ENCODE measurements at regions not wholly inside any gene's neighbourhood (a gene's known extent, or its start where the extent isn't known, plus 50 kb on each side); places are given as distances from the start of the nearest gene placed in this dataset.

DNA sequence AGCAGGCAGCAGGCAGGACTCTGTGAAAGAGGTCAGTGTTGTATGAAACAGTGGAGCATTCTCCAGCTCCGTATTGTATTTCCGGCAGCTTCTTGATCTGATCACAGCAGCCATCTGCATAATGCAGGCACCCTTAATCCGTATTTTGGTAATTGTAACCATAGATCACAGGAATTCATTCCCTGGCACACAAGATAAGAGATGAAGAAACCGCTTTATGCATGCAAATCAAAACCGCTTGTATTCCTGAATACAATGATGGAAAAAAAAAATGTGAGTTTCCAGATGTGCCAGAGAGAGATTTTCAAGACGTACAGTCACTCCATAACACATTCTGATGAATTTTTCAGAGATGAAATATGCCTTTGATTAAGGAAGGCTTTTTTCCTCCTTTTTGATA is 221.3 kb downstream of the ACKR3 start:
- TF ChIP-seq RAD21 (IDR thresholded peaks at IDR 0.05; ENCODE audit: low read depth) (no peak), ZBTB7A (IDR thresholded peaks at IDR 0.05; ENCODE audit: low read depth) (no peak), YY1 (IDR thresholded peaks at IDR 0.05; ENCODE audit: low read depth) (no peak), FOXM1 (IDR thresholded peaks at IDR 0.05; ENCODE audit: borderline replicate concordance, low read depth) (no peak), TAF1 (IDR thresholded peaks at IDR 0.05; ENCODE audit: low read depth) (no peak)
- TF ChIP-seq, protein P1, sequence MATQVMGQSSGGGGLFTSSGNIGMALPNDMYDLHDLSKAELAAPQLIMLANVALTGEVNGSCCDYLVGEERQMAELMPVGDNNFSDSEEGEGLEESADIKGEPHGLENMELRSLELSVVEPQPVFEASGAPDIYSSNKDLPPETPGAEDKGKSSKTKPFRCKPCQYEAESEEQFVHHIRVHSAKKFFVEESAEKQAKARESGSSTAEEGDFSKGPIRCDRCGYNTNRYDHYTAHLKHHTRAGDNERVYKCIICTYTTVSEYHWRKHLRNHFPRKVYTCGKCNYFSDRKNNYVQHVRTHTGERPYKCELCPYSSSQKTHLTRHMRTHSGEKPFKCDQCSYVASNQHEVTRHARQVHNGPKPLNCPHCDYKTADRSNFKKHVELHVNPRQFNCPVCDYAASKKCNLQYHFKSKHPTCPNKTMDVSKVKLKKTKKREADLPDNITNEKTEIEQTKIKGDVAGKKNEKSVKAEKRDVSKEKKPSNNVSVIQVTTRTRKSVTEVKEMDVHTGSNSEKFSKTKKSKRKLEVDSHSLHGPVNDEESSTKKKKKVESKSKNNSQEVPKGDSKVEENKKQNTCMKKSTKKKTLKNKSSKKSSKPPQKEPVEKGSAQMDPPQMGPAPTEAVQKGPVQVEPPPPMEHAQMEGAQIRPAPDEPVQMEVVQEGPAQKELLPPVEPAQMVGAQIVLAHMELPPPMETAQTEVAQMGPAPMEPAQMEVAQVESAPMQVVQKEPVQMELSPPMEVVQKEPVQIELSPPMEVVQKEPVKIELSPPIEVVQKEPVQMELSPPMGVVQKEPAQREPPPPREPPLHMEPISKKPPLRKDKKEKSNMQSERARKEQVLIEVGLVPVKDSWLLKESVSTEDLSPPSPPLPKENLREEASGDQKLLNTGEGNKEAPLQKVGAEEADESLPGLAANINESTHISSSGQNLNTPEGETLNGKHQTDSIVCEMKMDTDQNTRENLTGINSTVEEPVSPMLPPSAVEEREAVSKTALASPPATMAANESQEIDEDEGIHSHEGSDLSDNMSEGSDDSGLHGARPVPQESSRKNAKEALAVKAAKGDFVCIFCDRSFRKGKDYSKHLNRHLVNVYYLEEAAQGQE (IDR thresholded peaks at IDR 0.05; ENCODE audit: low read depth): no peak

DNA sequence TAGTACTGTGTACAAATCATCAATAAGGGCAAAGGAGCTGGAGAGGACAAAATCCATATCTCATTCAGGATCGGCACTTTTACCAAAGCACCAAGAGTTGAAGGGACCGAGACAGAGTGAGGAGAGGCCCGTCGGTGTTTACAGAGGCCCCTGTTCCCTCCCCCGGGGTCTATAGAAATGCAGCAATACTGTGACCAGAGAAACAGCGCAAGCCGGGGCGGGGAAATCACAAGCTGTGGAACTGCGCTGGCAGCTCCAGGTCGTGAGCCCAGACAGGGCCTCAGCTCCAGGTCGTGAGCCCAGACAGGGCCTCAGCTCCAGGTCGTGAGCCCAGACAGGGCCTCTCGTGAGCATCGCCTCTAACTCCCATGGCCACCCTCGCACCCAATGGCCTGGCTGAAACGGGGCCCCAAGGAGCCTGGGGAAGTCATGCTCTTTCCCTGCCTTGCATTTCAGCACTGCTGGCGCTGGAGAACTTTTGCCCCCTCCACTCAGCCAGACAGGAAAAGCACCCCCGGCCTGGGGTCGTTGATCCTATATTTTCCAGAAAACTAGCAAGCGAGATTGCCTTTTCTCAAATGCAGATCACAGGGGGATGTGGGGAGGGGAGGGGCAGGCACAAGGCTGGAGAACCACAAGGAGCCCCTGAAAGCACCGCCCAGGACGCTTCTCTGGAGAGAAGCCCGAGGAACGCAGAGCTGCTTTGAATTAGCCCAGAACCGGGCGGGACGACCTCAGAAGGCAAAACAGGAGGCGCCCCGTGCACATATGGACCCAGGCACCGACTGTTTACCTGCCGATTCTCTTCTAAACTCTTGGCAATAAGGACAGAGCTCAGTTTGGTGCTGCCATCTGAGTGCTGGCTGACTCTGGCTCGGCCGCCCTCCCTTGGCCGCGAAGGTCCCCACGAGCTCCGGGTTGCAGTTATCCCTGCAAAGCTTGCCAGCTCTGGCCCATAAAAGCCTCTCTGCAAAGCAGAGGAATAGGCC is 223.7 kb downstream of the ACKR3 start:
- TF ChIP-seq CREB1 (IDR thresholded peaks at IDR 0.05; ENCODE audit: low read depth) (no peak), MAX (IDR thresholded peaks at IDR 0.05) (no peak), NFIC (IDR thresholded peaks at IDR 0.05) (no peak), TAF1 (IDR thresholded peaks at IDR 0.05; ENCODE audit: low read depth) (no peak), EGR1 (IDR thresholded peaks at IDR 0.05) (no peak), TEAD4 (IDR thresholded peaks at IDR 0.05) (no peak), FOXM1 (IDR thresholded peaks at IDR 0.05; ENCODE audit: borderline replicate concordance, low read depth) (no peak), YY1 (IDR thresholded peaks at IDR 0.05; ENCODE audit: low read depth) (no peak), RAD21 (IDR thresholded peaks at IDR 0.05; ENCODE audit: low read depth) (no peak), CEBPB (IDR thresholded peaks at IDR 0.05) (no peak), TCF12 (IDR thresholded peaks at IDR 0.05; ENCODE audit: low read depth) (no peak), ZBTB7A (IDR thresholded peaks at IDR 0.05; ENCODE audit: low read depth) (no peak)
- TF ChIP-seq, protein P1 (IDR thresholded peaks at IDR 0.05; ENCODE audit: low read depth): no peak

DNA sequence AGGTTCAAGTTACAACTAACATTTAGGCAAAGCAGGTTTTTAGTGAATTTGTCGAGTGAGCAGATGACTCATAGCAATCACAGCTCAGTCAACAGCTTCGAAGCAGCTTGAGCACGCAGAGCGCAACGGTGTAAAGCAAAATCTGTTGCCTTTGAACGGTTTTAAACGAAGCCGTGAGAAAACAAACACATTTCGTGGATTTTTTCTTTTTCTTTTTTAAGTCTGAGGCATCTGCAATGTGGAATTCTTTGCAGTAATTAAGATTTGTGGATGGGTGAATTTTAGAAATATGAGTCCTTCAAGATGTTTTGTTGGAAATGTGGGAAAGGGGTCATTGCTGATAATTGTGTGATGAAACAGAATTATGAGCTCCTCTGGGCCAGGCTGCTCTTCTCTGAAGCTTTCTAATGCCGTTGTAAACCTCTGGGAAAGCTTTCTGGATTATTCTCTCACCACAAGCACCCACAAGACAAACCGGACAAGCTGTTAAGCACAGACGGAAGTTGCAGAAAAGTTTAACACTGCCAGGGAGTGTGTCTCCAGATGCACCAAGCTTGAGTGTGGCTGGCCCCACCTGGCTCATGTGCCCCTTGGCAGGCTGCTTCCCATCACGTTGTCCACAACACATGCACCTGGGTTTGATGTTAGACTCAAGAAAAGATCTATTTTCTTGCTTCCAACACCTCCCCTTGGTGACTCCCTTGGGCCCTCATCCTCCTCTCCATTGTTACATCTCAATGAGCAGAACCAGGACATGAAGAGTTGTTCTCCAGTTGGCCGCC is 224.7 kb downstream of the ACKR3 start:
- TF ChIP-seq, protein P1 (IDR thresholded peaks at IDR 0.05; ENCODE audit: low read depth): no peak
- TF ChIP-seq TCF12 (IDR thresholded peaks at IDR 0.05; ENCODE audit: low read depth): no peak

DNA sequence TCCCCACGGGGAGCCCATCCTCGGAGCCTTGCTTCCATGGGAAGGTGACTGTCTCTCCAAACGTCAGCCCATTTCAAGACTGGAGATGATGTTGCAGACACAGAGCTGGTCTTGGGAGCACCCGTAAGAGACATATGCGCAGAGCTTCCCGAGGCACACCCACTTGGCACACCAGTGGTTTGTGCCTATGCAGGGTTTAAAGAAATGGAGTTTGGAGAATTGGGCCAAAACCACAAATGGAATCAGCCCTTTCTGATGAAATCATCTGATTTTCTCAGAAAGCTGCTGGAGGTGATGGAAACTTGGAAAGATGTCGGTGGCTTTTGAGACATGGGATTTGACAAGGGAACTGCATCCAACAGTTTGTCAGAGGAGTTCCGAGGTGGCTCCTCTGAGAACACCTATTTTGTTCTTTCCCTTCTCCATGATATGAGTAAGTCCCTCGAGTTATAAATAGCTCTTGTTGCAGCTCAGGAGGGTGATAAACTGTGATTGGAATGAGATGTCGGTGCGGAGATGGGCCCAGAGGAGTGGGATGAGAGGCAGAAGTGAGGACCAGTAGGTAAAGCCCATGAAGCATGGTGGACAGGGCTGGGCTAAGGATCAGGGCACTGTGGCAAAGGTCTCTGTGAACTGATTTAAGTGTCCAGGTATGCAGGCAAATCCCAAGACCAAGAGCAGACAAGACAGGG is 225.7 kb downstream of the ACKR3 start:
- TF ChIP-seq, protein P1 (IDR thresholded peaks at IDR 0.05; ENCODE audit: low read depth): no peak
- TF ChIP-seq EGR1 (IDR thresholded peaks at IDR 0.05) (no peak), ZBTB7A (IDR thresholded peaks at IDR 0.05; ENCODE audit: low read depth) (no peak)

Measured in Ishikawa (cell line).